GM19099 (cell line): ENCODE measurements at regions not wholly inside any gene's neighbourhood (a gene's known extent, or its start where the extent isn't known, plus 50 kb on each side); places are given as distances from the start of the nearest gene placed in this dataset.

Experiments
- POLR2A ChIP-seq: IDR thresholded peaks from 3 replicates; pipeline ENCODE4 v1.6.1; 2011; ENCODE audit warnings: low read depth; ENCODE audit not compliant: insufficient read length; ENCODE audit errors: extremely low read depth

- no peak for TF ChIP-seq POLR2A
These were observed 72.2 kb upstream of the INSIG1 start for GRCh38 chr7:155225516-155225915.

DNA sequence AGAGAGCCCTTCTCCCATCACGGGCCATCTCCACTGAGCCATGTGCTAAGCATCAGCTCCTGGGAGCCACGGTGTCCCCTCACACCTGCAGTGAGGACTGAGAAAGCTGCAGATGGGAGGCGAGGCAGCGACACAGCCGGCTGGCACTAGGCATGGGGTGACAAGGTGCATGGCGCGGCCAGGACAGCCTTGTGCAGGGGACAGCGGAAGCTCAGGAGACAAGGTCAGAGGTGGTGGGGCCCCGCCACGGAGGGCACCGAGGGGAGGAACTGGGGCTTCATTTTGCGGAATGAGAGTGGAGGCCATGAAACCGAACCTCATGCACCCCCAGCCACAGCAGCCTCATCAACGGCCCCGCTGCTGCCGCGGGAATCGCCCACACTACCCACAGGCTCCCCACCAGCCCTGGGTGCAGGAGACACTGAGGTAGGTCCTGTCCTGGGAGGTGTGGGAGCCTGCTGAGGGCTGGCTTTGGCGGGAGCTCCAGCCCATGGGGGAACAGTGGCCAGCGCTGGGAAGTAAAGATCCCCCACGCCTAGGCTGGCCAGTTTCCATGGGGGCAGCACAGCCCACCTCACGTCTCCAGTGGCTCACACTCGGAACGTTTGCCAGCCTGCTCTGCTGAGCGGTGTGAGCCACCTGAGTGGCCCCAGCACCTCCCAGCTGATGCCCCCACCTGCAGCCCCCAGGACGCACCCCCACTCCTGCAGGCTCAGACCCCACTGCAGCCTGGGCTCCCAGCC is 71.2 kb upstream of the INSIG1 start:
- no peak for TF ChIP-seq POLR2A

DNA sequence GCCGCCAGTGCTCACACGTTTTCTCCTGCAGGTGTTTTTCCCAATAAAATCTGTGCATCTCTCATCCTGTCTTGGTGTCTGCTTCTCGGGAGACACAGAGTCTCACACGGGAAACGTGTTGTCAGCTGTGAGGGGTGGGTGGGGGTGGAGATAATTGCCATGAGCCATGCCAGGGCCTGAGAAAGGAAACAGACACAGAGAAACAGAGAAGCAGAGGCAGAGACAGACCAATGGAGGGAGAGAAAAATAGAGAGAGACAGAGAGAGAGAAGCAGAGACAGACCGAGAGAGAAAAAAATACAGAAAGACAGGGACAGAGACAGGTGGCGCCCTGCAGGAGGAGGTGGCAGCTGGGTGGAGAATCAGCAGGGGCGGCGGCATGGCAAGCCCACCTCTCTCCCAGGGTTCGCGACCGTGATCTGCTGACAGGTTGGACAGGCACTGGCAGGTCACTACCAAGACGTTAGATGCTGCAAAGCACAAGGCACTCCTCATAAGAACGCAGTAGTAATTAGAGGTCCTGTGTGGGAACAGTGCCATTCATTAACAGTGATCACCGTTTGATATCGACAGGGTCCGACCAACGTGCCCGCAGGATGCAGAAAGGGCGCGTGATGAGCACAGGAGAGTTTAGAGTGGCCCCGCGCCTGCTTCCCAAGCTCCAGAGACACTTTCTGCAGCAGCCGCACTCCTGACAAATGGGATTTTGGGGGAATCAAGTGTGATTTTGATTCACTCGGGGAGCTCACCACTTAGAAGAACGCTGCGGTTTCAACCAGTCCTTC is 70.5 kb upstream of the INSIG1 start:
- TF ChIP-seq POLR2A: no peak

- no peak for TF ChIP-seq POLR2A
These were observed 69.8 kb upstream of the INSIG1 start for GRCh38 chr7:155227788-155228458.

GRCh38 chr7:155228459-155228845 is 69.2 kb upstream of the INSIG1 start:
- no peak for TF ChIP-seq POLR2A

DNA sequence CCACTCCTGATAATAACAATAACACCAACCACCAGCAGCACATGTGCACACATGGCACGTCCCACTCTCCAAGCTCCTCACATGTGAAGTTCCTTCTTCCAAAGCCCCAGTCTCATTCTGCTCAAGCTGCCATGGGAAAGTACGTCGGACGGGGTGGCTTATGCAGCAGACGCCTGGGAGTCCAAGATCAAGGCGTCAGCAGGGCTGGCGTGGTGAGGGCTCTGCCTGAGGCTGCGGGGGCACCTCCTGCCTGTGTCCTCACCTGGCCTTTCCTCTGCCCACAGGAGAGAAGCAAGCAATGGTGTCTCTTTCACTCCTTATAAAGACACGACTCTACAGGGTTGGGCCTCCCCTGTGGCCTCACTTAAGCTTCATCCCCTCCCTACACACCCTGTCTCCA is 68.8 kb upstream of the INSIG1 start:
- TF ChIP-seq POLR2A: no peak

DNA sequence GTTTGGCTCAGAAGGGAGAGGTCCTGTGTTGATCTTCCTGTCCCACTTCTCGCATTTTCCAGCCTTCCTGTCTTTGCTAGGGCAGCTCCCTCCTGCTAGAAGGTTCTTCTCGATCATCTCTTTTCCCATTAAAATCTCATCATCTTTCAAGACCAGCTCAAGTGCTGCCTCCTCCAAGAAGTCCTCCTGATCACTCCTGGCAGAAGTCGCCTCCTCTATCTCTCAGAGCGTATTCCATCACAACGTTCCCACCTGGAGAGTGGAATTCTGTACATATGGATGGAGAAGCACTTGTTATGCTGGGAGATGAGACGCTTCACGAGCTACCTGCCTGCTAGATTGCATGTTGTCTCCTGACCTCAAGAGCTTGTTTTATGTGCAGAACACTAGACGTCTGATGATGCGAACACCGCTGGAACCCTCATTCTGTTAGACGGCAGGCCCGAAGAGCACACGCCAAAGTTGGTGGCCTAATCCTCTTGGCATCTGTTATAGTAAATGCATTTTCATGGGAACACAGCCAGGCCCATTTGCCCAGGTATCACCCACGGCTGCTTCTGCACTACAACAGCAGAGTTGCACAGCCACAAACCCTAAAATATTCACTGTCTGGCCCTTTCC is 68.0 kb upstream of the INSIG1 start:
- no peak for TF ChIP-seq POLR2A

GRCh38 chr7:155230169-155230593 is 67.5 kb upstream of the INSIG1 start:
- no peak for TF ChIP-seq POLR2A

DNA sequence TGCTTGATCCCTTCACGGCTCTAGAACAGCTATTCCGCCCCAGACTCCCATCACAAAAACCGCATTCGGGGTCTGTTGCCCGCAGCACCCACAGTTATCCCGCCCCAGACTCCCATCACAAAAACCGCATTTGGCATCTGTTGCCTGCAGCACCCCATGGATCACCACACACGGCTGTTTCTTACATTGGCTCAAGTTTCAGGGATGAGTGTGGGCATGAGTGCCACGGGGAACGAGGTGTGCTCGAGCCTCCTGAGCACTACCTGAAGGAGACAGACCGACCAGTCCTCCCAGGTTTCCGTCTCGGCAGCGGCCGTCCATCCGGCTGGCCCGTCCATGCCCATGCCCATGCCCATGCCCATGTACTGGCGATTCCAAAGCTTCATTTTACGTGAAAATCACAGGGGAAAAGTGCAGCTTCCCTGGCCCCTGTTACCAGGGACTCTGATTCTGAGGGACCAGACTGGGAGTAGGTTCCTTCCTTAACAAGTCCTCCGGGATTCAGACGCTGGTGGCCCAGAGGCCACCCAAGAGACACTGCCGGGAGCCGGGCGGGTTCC is 66.4 kb upstream of the INSIG1 start:
- TF ChIP-seq POLR2A: no peak

DNA sequence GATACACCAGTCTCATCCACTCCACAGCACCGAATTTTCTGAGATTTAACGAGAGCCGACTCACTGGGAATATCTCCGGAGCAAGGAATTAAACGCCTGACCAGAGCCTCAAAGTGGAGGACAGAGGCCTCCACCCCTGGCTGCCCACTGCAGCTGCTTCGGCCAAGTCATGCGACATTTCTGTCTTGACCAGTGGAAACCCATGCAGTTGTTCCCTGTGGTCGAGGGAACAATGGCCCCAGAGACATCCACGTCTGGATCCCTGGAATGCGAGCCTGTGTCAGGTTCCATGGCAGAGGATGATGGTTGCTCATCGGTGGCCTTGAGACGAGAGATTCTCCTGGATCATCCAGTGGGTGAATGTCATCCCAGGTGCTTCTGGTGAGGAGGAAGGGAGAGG is 65.7 kb upstream of the INSIG1 start:
- TF ChIP-seq POLR2A: no peak

GRCh38 chr7:155232911-155233310 is 64.8 kb upstream of the INSIG1 start:
- TF ChIP-seq POLR2A: no peak

DNA sequence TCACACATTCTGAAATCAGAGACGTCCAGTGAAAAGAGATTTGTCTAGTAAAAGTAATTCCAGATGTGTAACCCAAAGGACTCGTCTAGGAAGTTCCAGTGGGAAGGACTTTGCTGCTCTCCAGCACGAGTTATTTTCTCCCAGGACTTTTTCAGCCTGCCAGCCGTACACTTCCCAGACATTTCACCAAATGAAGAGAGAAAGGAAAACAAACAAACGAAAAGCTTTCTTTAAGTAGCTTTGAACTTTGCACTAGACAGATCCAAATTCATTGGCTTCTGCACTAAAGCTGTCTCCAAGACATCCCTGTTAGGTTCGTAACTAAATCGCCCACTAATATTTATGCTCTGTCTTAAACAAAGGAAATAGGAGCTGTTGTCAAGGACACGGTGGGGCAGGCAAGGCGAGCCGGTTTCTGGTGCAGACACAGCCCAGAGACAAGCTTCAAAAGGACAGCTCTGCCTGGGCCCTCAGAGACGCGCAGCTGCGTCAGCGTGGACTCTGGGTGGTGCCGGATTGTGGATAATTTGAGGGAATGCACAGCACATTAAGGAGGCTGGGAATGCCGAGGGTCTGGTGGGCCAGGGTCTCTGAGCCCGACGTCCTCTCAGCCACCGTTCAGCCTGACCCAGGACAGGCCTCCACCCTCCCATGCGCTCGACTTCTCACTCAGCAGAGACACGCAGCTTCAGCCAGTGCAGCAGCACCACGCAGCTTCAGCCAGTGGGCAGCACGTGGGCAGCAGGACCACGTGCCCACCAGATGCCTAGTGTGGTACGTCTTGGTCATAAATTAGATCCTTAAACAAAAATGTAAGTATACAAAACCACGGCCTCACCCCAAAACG is 64.1 kb upstream of the INSIG1 start:
- TF ChIP-seq POLR2A: no peak

- TF ChIP-seq POLR2A: no peak
These were observed 63.6 kb upstream of the INSIG1 start for GRCh38 chr7:155234158-155234492.
